ENCODE measurements at regions not wholly inside any gene's neighbourhood (a gene's known extent, or its start where the extent isn't known, plus 50 kb on each side); places are given as distances from the start of the nearest gene placed in this dataset.

DNA sequence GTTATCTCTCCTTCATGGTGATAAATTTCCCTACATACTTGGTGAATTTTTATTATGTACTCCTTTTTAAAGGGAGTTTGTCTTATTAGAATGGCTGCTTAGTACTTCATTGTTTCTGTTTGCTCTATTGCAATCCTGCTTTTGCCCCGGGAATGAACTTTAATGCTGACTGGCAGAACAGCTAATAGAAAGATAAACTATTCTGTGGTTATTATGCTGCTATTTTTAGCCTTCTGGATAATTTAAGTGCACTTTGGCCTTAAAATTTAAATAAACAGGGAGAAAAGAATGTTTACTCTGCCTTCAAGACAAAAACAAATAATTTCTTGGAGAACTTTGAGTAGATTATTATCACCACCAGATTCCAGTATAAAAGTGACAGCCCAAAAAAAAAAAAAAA, 413.8 kb upstream of the CCDC54 start:
- TF ChIP-seq, protein P1, sequence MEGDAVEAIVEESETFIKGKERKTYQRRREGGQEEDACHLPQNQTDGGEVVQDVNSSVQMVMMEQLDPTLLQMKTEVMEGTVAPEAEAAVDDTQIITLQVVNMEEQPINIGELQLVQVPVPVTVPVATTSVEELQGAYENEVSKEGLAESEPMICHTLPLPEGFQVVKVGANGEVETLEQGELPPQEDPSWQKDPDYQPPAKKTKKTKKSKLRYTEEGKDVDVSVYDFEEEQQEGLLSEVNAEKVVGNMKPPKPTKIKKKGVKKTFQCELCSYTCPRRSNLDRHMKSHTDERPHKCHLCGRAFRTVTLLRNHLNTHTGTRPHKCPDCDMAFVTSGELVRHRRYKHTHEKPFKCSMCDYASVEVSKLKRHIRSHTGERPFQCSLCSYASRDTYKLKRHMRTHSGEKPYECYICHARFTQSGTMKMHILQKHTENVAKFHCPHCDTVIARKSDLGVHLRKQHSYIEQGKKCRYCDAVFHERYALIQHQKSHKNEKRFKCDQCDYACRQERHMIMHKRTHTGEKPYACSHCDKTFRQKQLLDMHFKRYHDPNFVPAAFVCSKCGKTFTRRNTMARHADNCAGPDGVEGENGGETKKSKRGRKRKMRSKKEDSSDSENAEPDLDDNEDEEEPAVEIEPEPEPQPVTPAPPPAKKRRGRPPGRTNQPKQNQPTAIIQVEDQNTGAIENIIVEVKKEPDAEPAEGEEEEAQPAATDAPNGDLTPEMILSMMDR (IDR thresholded peaks at IDR 0.05; ENCODE audit: insufficient read depth, low read length), result no peak
- no peak for TF ChIP-seq POLR2AphosphoS5 (IDR thresholded peaks at IDR 0.05; ENCODE audit: low read depth)

Measured in HL-60 (cell line).